Loucy (cell line): ENCODE measurements at regions not wholly inside any gene's neighbourhood (a gene's known extent, or its start where the extent isn't known, plus 50 kb on each side); places are given as distances from the start of the nearest gene placed in this dataset.
A peak's percentile ranks its signal among the peaks of the same experiment; 100 is the strongest.

Experiments
- H2AFZ ChIP-seq: fragments of 200-600 bp; sonication (generic); 2 replicates; pipeline ENCODE4 v1.6.0; 2016; ENCODE audit warnings: antibody characterized with exemption, mild to moderate bottlenecking, low read length, moderate library complexity
- H3F3A ChIP-seq: fragments of 200-600 bp; 2 replicates; pipeline ENCODE4 v1.6.0; 2016; ENCODE audit warnings: antibody characterized with exemption, low read depth, mild to moderate bottlenecking
- H3K27me3 ChIP-seq: fragments of 200-600 bp; sonication (generic); 2 replicates; pipeline ENCODE4 v1.6.1; 2014; ENCODE audit warnings: low read length, mild to moderate bottlenecking; ENCODE audit not compliant: insufficient read depth, poor library complexity, severe bottlenecking
- H3K36me3 ChIP-seq: fragments of 200-600 bp; sonication (generic); 2 replicates; pipeline ENCODE4 v1.6.1; 2016; ENCODE audit warnings: low read length; ENCODE audit not compliant: insufficient read depth
- H3K4me1 ChIP-seq: fragments of 200-600 bp; sonication (generic); 2 replicates; pipeline ENCODE4 v1.5.1; 2014; ENCODE audit warnings: low read length, mild to moderate bottlenecking; ENCODE audit not compliant: insufficient read depth, poor library complexity, severe bottlenecking
- H3K4me2 ChIP-seq: fragments of 200-600 bp; sonication (generic); 2 replicates; pipeline ENCODE4 v1.6.0; 2014; ENCODE audit warnings: antibody characterized with exemption, low read length, low read depth, mild to moderate bottlenecking; ENCODE audit not compliant: poor library complexity, severe bottlenecking
- H3K4me3 ChIP-seq: fragments of 200-600 bp; sonication (generic); 2 replicates; pipeline ENCODE4 v1.5.1; 2014; ENCODE audit warnings: low read length, mild to moderate bottlenecking, mixed read lengths; ENCODE audit not compliant: poor library complexity, severe bottlenecking
- H3K79me2 ChIP-seq: fragments of 200-600 bp; sonication (generic); 2 replicates; pipeline ENCODE4 v1.6.1; 2014; ENCODE audit warnings: low read length; ENCODE audit not compliant: insufficient read depth
- H3K9ac ChIP-seq: fragments of 200-600 bp; sonication (generic); 2 replicates; pipeline ENCODE4 v1.6.0; 2014; ENCODE audit warnings: mild to moderate bottlenecking, low read depth, low read length, moderate library complexity; ENCODE audit not compliant: poor library complexity, severe bottlenecking
- H3K9me2 ChIP-seq: fragments of 200-600 bp; sonication (generic); replicated peaks from 2 replicates; pipeline ENCODE4 v1.6.1; 2016; ENCODE audit warnings: low read depth, low read length, mixed read lengths
- H3K9me3 ChIP-seq: fragments of 200-600 bp; sonication (generic); 2 replicates; pipeline ENCODE4 v1.6.1; 2014; ENCODE audit warnings: mild to moderate bottlenecking, antibody characterized with exemption, low read length, low read depth; ENCODE audit not compliant: insufficient read depth
- H4K20me1 ChIP-seq: fragments of 200-600 bp; sonication (generic); 2 replicates; pipeline ENCODE4 v1.6.0; 2014; ENCODE audit warnings: antibody characterized with exemption, low read length, mild to moderate bottlenecking; ENCODE audit not compliant: insufficient read depth, poor library complexity, severe bottlenecking
- CTCF ChIP-seq: fragments of 200-600 bp; sonication (generic); conservative IDR thresholded peaks from 2 replicates; pipeline ENCODE4 v1.5.1; 2014; ENCODE audit warnings: mild to moderate bottlenecking, antibody characterized with exemption, low read length
- EZH2phosphoT487 ChIP-seq: fragments of 200-600 bp; IDR thresholded peaks from 2 replicates; pipeline ENCODE4 v1.6.1; 2018; ENCODE audit warnings: antibody characterized with exemption, mild to moderate bottlenecking, moderate library complexity, borderline replicate concordance

- Histone ChIP-seq H3K4me2 (no peak overlapping the region), H3K36me3 (no peaks in the 10 kb centered on the region), H4K20me1 (no peaks in the 10 kb centered on the region), H2AFZ (no peak overlapping the region), H3K9me3 (no peaks in the 10 kb centered on the region), H3K79me2 (no peaks in the 10 kb centered on the region), H3K9ac (no peak overlapping the region), H3K4me1 (peaks cover 4% of the 10 kb centered on the region), H3K9me2 (no peaks in the 10 kb centered on the region), H3K27me3 (no peaks in the 10 kb centered on the region), H3K4me3 (no peak overlapping the region), H3F3A (no peaks in the 10 kb centered on the region)
- no peak for TF ChIP-seq CTCF
- no peak for TF ChIP-seq EZH2phosphoT487
Measured at GRCh38 chr13:80244574-80244973, 96.4 kb downstream of the SPRY2 start.

GRCh38 chr13:80242728-80243427 lies 98.0 kb downstream of the SPRY2 start:
- Histone ChIP-seq H3K4me2 (no peak overlapping the region), H3K79me2 (no peaks in the 10 kb centered on the region), H3K4me3 (no peak overlapping the region), H2AFZ (no peak overlapping the region), H3K4me1 (peaks cover 4% of the 10 kb centered on the region), H3K36me3 (no peaks in the 10 kb centered on the region), H3K9me2 (no peaks in the 10 kb centered on the region), H3K27me3 (no peaks in the 10 kb centered on the region), H4K20me1 (no peaks in the 10 kb centered on the region), H3F3A (no peaks in the 10 kb centered on the region), H3K9ac (no peak overlapping the region), H3K9me3 (no peaks in the 10 kb centered on the region)
- TF ChIP-seq EZH2phosphoT487 (no peak), CTCF (no peak)

GRCh38 chr13:80239571-80240255 lies 101.2 kb downstream of the SPRY2 start:
- Histone ChIP-seq H4K20me1 (no peaks in the 10 kb centered on the region), H3K9me3 (no peaks in the 10 kb centered on the region), H3K4me2 (no peak overlapping the region), H2AFZ (peak overlapping the region; percentile 36), H3K79me2 (no peaks in the 10 kb centered on the region), H3K27me3 (no peaks in the 10 kb centered on the region), H3K36me3 (no peaks in the 10 kb centered on the region), H3F3A (peaks cover 7% of the 10 kb centered on the region; the same call in 1 of the 2 replicates), H3K4me3 (no peak overlapping the region), H3K4me1 (peaks cover 14% of the 10 kb centered on the region), H3K9ac (no peak overlapping the region), H3K9me2 (no peaks in the 10 kb centered on the region)
- TF ChIP-seq EZH2phosphoT487 (no peak), CTCF (no peak)
